SK-N-SH (cell line): ENCODE measurements at regions not wholly inside any gene's neighbourhood (a gene's known extent, or its start where the extent isn't known, plus 50 kb on each side); places are given as distances from the start of the nearest gene placed in this dataset.
"Not testable (repeated sequence)": the region's sequence is repeated elsewhere in the genome, so short reads cannot be mapped to it uniquely, and the experiment has no call there.

Source experiments
- CTCF ChIA-PET: fragments of 300-600, 350-600 bp; formaldehyde crosslinking; extraction: SDS; loops from one replicate; lab custom pipeline; 2021; lab: Yijun Ruan, JAX
- POLR2A ChIA-PET: fragments of 350-600 bp; sonication (Branson Sonifier 250); formaldehyde crosslinking; extraction: SDS; loops from one replicate; lab custom pipeline; 2020; ENCODE audit warnings: antibody characterized with exemption, inconsistent platforms; lab: Yijun Ruan, JAX
- DNase-seq: peaks from one replicate; pipeline ENCODE4 v3.0.0; 2012
- H2AFZ ChIP-seq: fragments of 200-600 bp; sonication (generic); 2 replicates; pipeline ENCODE4 v1.8.1; 2016; ENCODE audit warnings: antibody characterized with exemption, mild to moderate bottlenecking, low read depth
- H3F3A ChIP-seq: fragments of 200-600 bp; sonication (generic); replicated peaks from 2 replicates; pipeline ENCODE3; 2016; ENCODE audit warnings: antibody characterized with exemption, mild to moderate bottlenecking; ENCODE audit not compliant: insufficient read depth
- H3K27ac ChIP-seq, 2 experiments: fragments of 200-500 bp in 1 of 2; fragments of 200-600 bp in 1 of 2; sonication (Bioruptor generic) in 1 of 2; sonication (generic), shearing (Covaris generic) in 1 of 2; 2 replicates each; pipeline versions ENCODE4 v1.5.1 to v1.6.1; 2014 to 2016; ENCODE audit warnings: low read depth in 2 of 2, inconsistent platforms in 1 of 2, low read length in 1 of 2, mild to moderate bottlenecking in 1 of 2, mixed read lengths in 1 of 2
- H3K27me3 ChIP-seq: fragments of 200-600 bp; sonication (generic), shearing (Covaris generic); 2 replicates; pipeline ENCODE4 v1.6.1; 2016; ENCODE audit warnings: mixed run types; ENCODE audit not compliant: insufficient read depth
- H3K36me3 ChIP-seq, 2 experiments: fragments of 200-500 bp in 1 of 2; fragments of 200-600 bp in 1 of 2; sonication (Bioruptor generic) in 1 of 2; sonication (generic) in 1 of 2; replicated peaks in 1 of 2; 2 replicates each; pipeline versions ENCODE3 to v1.5.1; 2014 to 2016; ENCODE audit warnings: low read length in 1 of 2, mild to moderate bottlenecking in 1 of 2; ENCODE audit not compliant: insufficient read depth in 2 of 2, control insufficient read depth in 1 of 2
- H3K4me1 ChIP-seq, 2 experiments: fragments of 200-500 bp in 1 of 2; fragments of 200-600 bp in 1 of 2; sonication (Bioruptor generic) in 1 of 2; sonication (generic), shearing (Covaris generic) in 1 of 2; 2 replicates each; pipeline versions ENCODE4 v1.5.1 to v1.6.1; 2014 to 2016; ENCODE audit warnings: low read depth in 1 of 2, low read length in 1 of 2, mixed run types in 1 of 2; ENCODE audit not compliant: insufficient read depth in 2 of 2, control insufficient read depth in 1 of 2
- H3K4me2 ChIP-seq: fragments of 200-600 bp; sonication (generic), shearing (Covaris generic); 2 replicates; pipeline ENCODE4 v1.6.1; 2017; ENCODE audit warnings: mixed run types
- H3K4me3 ChIP-seq, 2 experiments: fragments of 200-500 bp in 1 of 2; fragments of 200-600 bp in 1 of 2; sonication (Bioruptor generic) in 1 of 2; sonication (generic), shearing (Covaris generic) in 1 of 2; 2 replicates each; pipeline versions ENCODE4 v1.5.1 to v1.8.1; 2014 to 2016; ENCODE audit warnings: low read depth in 2 of 2, inconsistent platforms in 1 of 2, low read length in 1 of 2, mild to moderate bottlenecking in 1 of 2, mixed read lengths in 1 of 2, moderate library complexity in 1 of 2
- H3K79me2 ChIP-seq: fragments of 200-600 bp; sonication (generic); 2 replicates; pipeline ENCODE4 v1.8.1; 2017; ENCODE audit warnings: mild to moderate bottlenecking; ENCODE audit not compliant: insufficient read depth
- H3K9ac ChIP-seq: fragments of 200-600 bp; sonication (generic); 2 replicates; pipeline ENCODE4 v1.6.1; 2017; ENCODE audit warnings: mixed run types
- H3K9me2 ChIP-seq: fragments of 200-600 bp; sonication (generic); 2 replicates; pipeline ENCODE4 v1.6.1; 2017; ENCODE audit warnings: mixed run types
- H3K9me3 ChIP-seq: fragments of 200-600 bp; sonication (generic); 2 replicates; pipeline ENCODE4 v1.6.1; 2017; ENCODE audit warnings: mixed run types, mild to moderate bottlenecking, moderate library complexity
- H4K20me1 ChIP-seq: fragments of 200-600 bp; sonication (generic); 2 replicates; pipeline ENCODE4 v1.6.1; 2017; ENCODE audit warnings: mild to moderate bottlenecking, mixed run types; ENCODE audit not compliant: insufficient read depth
- FOXM1 ChIP-seq: IDR thresholded peaks from 2 replicates; pipeline ENCODE4 v1.4.0; 2012; ENCODE audit warnings: low read depth, mild to moderate bottlenecking
- JUND ChIP-seq: IDR thresholded peaks from 2 replicates; pipeline ENCODE4 v1.4.0; 2012
- NFIC ChIP-seq: IDR thresholded peaks from 2 replicates; pipeline ENCODE4 v1.4.0; 2012; ENCODE audit warnings: borderline replicate concordance
- NRF1 ChIP-seq: IDR thresholded peaks from 2 replicates; pipeline ENCODE4 v1.6.1; 2012; ENCODE audit warnings: low read depth, mild to moderate bottlenecking, low read length
- POLR2AphosphoS5 ChIP-seq: IDR thresholded peaks from 2 replicates; pipeline ENCODE4 v1.6.1; 2012; ENCODE audit warnings: low read depth, low read length
- RFX5 ChIP-seq: IDR thresholded peaks from 2 replicates; pipeline ENCODE4 v1.6.1; 2012; ENCODE audit warnings: mild to moderate bottlenecking, improper control_type of control experiment, low read length
- RXRA ChIP-seq: IDR thresholded peaks from 2 replicates; pipeline ENCODE4 v1.4.0; 2012; ENCODE audit warnings: low read depth, mild to moderate bottlenecking, borderline replicate concordance
- SMC3 ChIP-seq: IDR thresholded peaks from 2 replicates; pipeline ENCODE4 v1.6.1; 2012; ENCODE audit warnings: low read depth, low read length, improper control_type of control experiment
- TAF1 ChIP-seq: IDR thresholded peaks from 2 replicates; pipeline ENCODE4 v1.6.1; 2012; ENCODE audit warnings: low read depth, mild to moderate bottlenecking, low read length, moderate library complexity, borderline replicate concordance
- TEAD4 ChIP-seq: IDR thresholded peaks from 2 replicates; pipeline ENCODE4 v1.4.0; 2012; ENCODE audit warnings: mild to moderate bottlenecking, borderline replicate concordance; ENCODE audit not compliant: insufficient read depth
- YY1 ChIP-seq: IDR thresholded peaks from 2 replicates; pipeline ENCODE4 v1.4.0; 2012; ENCODE audit warnings: low read depth, mild to moderate bottlenecking
- WGBS: methylation state at CpG from one replicate; pipeline ENCODE4 v1.1.6; 2017; ENCODE audit warnings: low lambda C conversion rate; 5-methylcytosine and 5-hydroxymethylcytosine counted together
- TF ChIP-seq, protein P1 (sequence below): IDR thresholded peaks from 2 replicates; pipeline ENCODE4 v1.4.0; 2012; ENCODE audit warnings: low read depth, borderline replicate concordance
- TF ChIP-seq, protein P2 (sequence below): fragments of 150-350 bp; IDR thresholded peaks from 2 replicates; pipeline ENCODE4 v1.6.1; 2016; ENCODE audit warnings: mild to moderate bottlenecking, low read depth, low read length
- TF ChIP-seq, protein P3 (sequence below): IDR thresholded peaks from 2 replicates; pipeline ENCODE4 v1.4.0; 2012; ENCODE audit warnings: low read depth
- TF ChIP-seq, protein P4 (sequence below): fragments of 200-600 bp; sonication (generic); IDR thresholded peaks from 2 replicates; pipeline ENCODE4 v1.6.1; 2017; ENCODE audit warnings: antibody characterized with exemption, mild to moderate bottlenecking, moderate library complexity

DNA sequence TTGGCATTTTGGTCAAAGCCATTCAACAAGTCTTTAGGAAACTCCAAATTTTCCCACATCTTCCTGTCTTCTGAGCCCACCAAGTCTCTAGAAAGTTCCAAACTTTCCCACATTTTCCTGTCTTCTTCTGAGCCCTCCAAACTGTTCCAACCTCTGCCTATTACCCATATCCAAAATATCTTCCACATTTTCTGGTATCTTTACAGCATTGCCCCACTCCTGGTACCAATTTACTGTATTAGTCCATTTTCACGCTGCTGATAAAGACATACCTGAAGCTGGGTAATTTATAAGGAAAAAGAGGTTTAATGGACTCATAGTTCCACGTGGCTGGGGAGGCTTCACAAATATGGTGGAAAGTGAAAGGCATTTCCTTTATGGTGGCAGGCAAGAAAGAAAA, 56.1 kb upstream of the GABRA3 start:
- H3K4me1 ChIP-seq, H3K9me3 ChIP-seq, H3K4me3 ChIP-seq, POLR2A ChIA-PET, H3K36me3 ChIP-seq, H2AFZ ChIP-seq, H3K27ac ChIP-seq, H4K20me1 ChIP-seq, H3K79me2 ChIP-seq, H3F3A ChIP-seq, DNase-seq, CTCF ChIA-PET, H3K27me3 ChIP-seq, H3K9me2 ChIP-seq, H3K4me2 ChIP-seq, H3K9ac ChIP-seq: not testable (repeated sequence)
- 4% methylated on average over 2 of the region's 2 CpGs for WGBS

DNA sequence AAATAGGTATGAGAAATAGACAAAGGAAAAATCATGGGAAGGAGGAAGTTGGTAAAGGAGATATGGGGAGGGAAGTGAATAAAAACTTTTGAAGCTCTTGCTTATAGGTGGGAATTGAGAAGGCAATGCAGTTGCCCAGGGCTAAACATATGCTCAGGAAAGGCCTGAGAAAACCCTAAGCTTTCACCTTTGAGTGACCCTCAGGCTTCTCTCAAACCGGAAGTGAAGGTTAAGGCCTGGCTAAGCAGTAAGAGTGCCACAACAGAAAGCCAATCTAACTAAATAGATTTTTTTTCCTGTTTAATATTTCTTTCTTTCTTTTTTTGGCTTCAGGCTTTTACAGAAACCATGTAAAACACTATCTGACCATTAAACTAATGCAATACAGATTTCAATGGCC, 69.5 kb upstream of the GABRA3 start:
- CTCF ChIA-PET: no interaction called here
- Histone ChIP-seq H3K36me3 (peaks cover 0 to 2% of the 10 kb centered on the region in 2 experiments), H3F3A (no peaks in the 10 kb centered on the region), H3K4me3 (no peak overlapping the region), H3K27me3 (no peaks in the 10 kb centered on the region), H3K79me2 (no peaks in the 10 kb centered on the region), H3K9ac (no peak overlapping the region), H3K4me1 (no peaks in the 10 kb centered on the region), H3K4me2 (no peak overlapping the region), H3K27ac (no peak overlapping the region), H3K9me3 (0 out of 2 replicates have a peak, but pooled peaks cover 6% of the 10 kb centered on the region), H4K20me1 (no peaks in the 10 kb centered on the region), H2AFZ (no peak overlapping the region), H3K9me2 (no peaks in the 10 kb centered on the region)
- POLR2A ChIA-PET: no interaction called here
- 0% methylated on average over 1 of the region's 1 CpG for WGBS
- DNase-seq: no peak
- no peak for TF ChIP-seq TEAD4
- no peak for TF ChIP-seq RFX5
- TF ChIP-seq SMC3: no peak
- TF ChIP-seq YY1: no peak
- TF ChIP-seq, protein P1, sequence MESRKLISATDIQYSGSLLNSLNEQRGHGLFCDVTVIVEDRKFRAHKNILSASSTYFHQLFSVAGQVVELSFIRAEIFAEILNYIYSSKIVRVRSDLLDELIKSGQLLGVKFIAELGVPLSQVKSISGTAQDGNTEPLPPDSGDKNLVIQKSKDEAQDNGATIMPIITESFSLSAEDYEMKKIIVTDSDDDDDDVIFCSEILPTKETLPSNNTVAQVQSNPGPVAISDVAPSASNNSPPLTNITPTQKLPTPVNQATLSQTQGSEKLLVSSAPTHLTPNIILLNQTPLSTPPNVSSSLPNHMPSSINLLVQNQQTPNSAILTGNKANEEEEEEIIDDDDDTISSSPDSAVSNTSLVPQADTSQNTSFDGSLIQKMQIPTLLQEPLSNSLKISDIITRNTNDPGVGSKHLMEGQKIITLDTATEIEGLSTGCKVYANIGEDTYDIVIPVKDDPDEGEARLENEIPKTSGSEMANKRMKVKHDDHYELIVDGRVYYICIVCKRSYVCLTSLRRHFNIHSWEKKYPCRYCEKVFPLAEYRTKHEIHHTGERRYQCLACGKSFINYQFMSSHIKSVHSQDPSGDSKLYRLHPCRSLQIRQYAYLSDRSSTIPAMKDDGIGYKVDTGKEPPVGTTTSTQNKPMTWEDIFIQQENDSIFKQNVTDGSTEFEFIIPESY: no peak
- TF ChIP-seq, protein P2, sequence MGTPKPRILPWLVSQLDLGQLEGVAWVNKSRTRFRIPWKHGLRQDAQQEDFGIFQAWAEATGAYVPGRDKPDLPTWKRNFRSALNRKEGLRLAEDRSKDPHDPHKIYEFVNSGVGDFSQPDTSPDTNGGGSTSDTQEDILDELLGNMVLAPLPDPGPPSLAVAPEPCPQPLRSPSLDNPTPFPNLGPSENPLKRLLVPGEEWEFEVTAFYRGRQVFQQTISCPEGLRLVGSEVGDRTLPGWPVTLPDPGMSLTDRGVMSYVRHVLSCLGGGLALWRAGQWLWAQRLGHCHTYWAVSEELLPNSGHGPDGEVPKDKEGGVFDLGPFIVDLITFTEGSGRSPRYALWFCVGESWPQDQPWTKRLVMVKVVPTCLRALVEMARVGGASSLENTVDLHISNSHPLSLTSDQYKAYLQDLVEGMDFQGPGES: no peak
- TF ChIP-seq RXRA: no peak
- TF ChIP-seq FOXM1: no peak
- no peak for TF ChIP-seq NFIC
- no peak for TF ChIP-seq TAF1
- TF ChIP-seq NRF1: no peak
- TF ChIP-seq, protein P3, sequence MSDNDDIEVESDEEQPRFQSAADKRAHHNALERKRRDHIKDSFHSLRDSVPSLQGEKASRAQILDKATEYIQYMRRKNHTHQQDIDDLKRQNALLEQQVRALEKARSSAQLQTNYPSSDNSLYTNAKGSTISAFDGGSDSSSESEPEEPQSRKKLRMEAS: no peak
- TF ChIP-seq JUND: no peak
- TF ChIP-seq, protein P4, sequence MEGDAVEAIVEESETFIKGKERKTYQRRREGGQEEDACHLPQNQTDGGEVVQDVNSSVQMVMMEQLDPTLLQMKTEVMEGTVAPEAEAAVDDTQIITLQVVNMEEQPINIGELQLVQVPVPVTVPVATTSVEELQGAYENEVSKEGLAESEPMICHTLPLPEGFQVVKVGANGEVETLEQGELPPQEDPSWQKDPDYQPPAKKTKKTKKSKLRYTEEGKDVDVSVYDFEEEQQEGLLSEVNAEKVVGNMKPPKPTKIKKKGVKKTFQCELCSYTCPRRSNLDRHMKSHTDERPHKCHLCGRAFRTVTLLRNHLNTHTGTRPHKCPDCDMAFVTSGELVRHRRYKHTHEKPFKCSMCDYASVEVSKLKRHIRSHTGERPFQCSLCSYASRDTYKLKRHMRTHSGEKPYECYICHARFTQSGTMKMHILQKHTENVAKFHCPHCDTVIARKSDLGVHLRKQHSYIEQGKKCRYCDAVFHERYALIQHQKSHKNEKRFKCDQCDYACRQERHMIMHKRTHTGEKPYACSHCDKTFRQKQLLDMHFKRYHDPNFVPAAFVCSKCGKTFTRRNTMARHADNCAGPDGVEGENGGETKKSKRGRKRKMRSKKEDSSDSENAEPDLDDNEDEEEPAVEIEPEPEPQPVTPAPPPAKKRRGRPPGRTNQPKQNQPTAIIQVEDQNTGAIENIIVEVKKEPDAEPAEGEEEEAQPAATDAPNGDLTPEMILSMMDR: no peak
- no peak for TF ChIP-seq POLR2AphosphoS5
